ENCODE measurements at regions not wholly inside any gene's neighbourhood (a gene's known extent, or its start where the extent isn't known, plus 50 kb on each side); places are given as distances from the start of the nearest gene placed in this dataset.

GRCh38 chr3:94359996-94360395 lies 297.1 kb downstream of the NSUN3 start:
- TF ChIP-seq CTCF (IDR thresholded peaks at IDR 0.05; ENCODE audit: low read depth, low read length, missing control alignments): no peak
- H3K4me3 ChIP-seq (ENCODE audit: low read depth, low read length): no peak overlapping the region
- in situ Hi-C loops (cut with HindIII; ENCODE audit: low sequenced_read_pairs): loop anchor here (10.0 kb wide), 1 partner anchor 55 kb away; no protein-coding TSS in a partner anchor
- no peak for DNase-seq (ENCODE audit: low read depth)

GRCh38 chr3:94360987-94361386 lies 298.1 kb downstream of the NSUN3 start:
- no peak overlapping the region for H3K4me3 ChIP-seq (ENCODE audit: low read depth, low read length)
- in situ Hi-C loops (cut with HindIII; ENCODE audit: low sequenced_read_pairs): no loop called here
- peak; percentile 37 for DNase-seq (ENCODE audit: low read depth)
- no peak for TF ChIP-seq CTCF (IDR thresholded peaks at IDR 0.05; ENCODE audit: low read depth, low read length, missing control alignments)

- H3K4me3 ChIP-seq (ENCODE audit: low read depth, low read length): no peak overlapping the region
- no peak for TF ChIP-seq CTCF (IDR thresholded peaks at IDR 0.05; ENCODE audit: low read depth, low read length, missing control alignments)
- in situ Hi-C loops (cut with HindIII; ENCODE audit: low sequenced_read_pairs): no loop called here
- DNase-seq (ENCODE audit: low read depth): no peak
These were observed 299.5 kb downstream of the NSUN3 start for GRCh38 chr3:94362393-94362792.

- in situ Hi-C loops (cut with HindIII; ENCODE audit: low sequenced_read_pairs): no loop called here
- TF ChIP-seq CTCF (IDR thresholded peaks at IDR 0.05; ENCODE audit: low read depth, low read length, missing control alignments): no peak
These were observed 302.1 kb downstream of the NSUN3 start for GRCh38 chr3:94365006-94365405.

GRCh38 chr3:94372026-94372425 lies 309.2 kb downstream of the NSUN3 start:
- TF ChIP-seq CTCF (IDR thresholded peaks at IDR 0.05; ENCODE audit: low read depth, low read length, missing control alignments): no peak
- DNase-seq (ENCODE audit: low read depth): no peak
- in situ Hi-C loops (cut with HindIII; ENCODE audit: low sequenced_read_pairs): no loop called here
- no peak overlapping the region for H3K4me3 ChIP-seq (ENCODE audit: low read depth, low read length)

More at GRCh38 chr3:94365006-94365405, 302.1 kb downstream of the NSUN3 start:
- H3K4me3 ChIP-seq (ENCODE audit: low read depth, low read length): no peak overlapping the region
- no peak for DNase-seq (ENCODE audit: low read depth)

GRCh38 chr3:94373456-94373855 lies 310.6 kb downstream of the NSUN3 start:
- no peak for TF ChIP-seq CTCF (IDR thresholded peaks at IDR 0.05; ENCODE audit: low read depth, low read length, missing control alignments)
- no peak for DNase-seq (ENCODE audit: low read depth)
- in situ Hi-C loops (cut with HindIII; ENCODE audit: low sequenced_read_pairs): no loop called here
- H3K4me3 ChIP-seq (ENCODE audit: low read depth, low read length): no peak overlapping the region

All from astrocyte of the cerebellum (primary cell).